Superior temporal gyrus (tissue), 1 donor: ENCODE measurements at regions not wholly inside any gene's neighbourhood (a gene's known extent, or its start where the extent isn't known, plus 50 kb on each side); places are given as distances from the start of the nearest gene placed in this dataset.
"Not testable (repeated sequence)": the region's sequence is repeated elsewhere in the genome, so short reads cannot be mapped to it uniquely, and the experiment has no call there.

ENCODE experiments used
- DNase-seq: peaks from one replicate; pipeline ENCODE4 v3.0.0-alpha.2; 2016; ENCODE audit errors: extremely low spot score

- no peak for DNase-seq
Measured at GRCh38 chrX:1059576-1060561, 152.6 kb downstream of the CRLF2 start.

- DNase-seq: not testable (repeated sequence)
Measured at GRCh38 chrX:1053600-1053999, 158.8 kb downstream of the CRLF2 start.

GRCh38 chrX:1053072-1053471 is 159.4 kb downstream of the CRLF2 start:
- DNase-seq: no peak

- no peak for DNase-seq
Measured at GRCh38 chrX:1052021-1052420, 160.4 kb downstream of the CRLF2 start.

GRCh38 chrX:1051421-1051820 is 161.0 kb downstream of the CRLF2 start:
- no peak for DNase-seq

GRCh38 chrX:1045680-1046314 is 166.7 kb downstream of the CRLF2 start:
- DNase-seq: no peak

GRCh38 chrX:1041091-1041490 is 171.4 kb downstream of the CRLF2 start:
- no peak for DNase-seq

GRCh38 chrX:1035931-1036330 is 176.5 kb downstream of the CRLF2 start:
- not testable (repeated sequence) for DNase-seq

- DNase-seq: no peak
Measured at GRCh38 chrX:1035206-1035605, 177.2 kb downstream of the CRLF2 start.

- DNase-seq: no peak
Measured at GRCh38 chrX:1034717-1035116, 177.7 kb downstream of the CRLF2 start.

- no peak for DNase-seq
Measured at GRCh38 chrX:1031521-1032430, 180.7 kb downstream of the CRLF2 start.

- DNase-seq: no peak
Measured at GRCh38 chrX:1029494-1029893, 183.0 kb downstream of the CRLF2 start.

- no peak for DNase-seq
Measured at GRCh38 chrX:1027680-1028079, 184.8 kb downstream of the CRLF2 start.

GRCh38 chrX:1027133-1027532 is 185.3 kb downstream of the CRLF2 start:
- no peak for DNase-seq

GRCh38 chrX:1026263-1027015 is 186.0 kb downstream of the CRLF2 start:
- DNase-seq: no peak

GRCh38 chrX:1025413-1025812 is 187.0 kb downstream of the CRLF2 start:
- DNase-seq: no peak

GRCh38 chrX:1023676-1024075 is 188.8 kb downstream of the CRLF2 start:
- DNase-seq: no peak

GRCh38 chrX:1021314-1021993 is 191.0 kb downstream of the CRLF2 start:
- not testable (repeated sequence) for DNase-seq

GRCh38 chrX:1020634-1021166 is 191.7 kb downstream of the CRLF2 start:
- no peak for DNase-seq

GRCh38 chrX:1016926-1017325 is 195.5 kb downstream of the CRLF2 start:
- DNase-seq: not testable (repeated sequence)
